Colonic mucosa (tissue), 4 donors: ENCODE measurements at regions not wholly inside any gene's neighbourhood (a gene's known extent, or its start where the extent isn't known, plus 50 kb on each side); places are given as distances from the start of the nearest gene placed in this dataset.

Experiments used
- DNase-seq: peaks from one replicate; pipeline ENCODE4 v3.0.0-alpha.2; 2020
- H3K27ac ChIP-seq: fragments of 200-600 bp; one replicate; pipeline ENCODE4 v1.8.0; 2021
- H3K27me3 ChIP-seq: fragments of 200-600 bp; one replicate; pipeline ENCODE4 v1.8.0; 2021
- H3K36me3 ChIP-seq: fragments of 200-600 bp; one replicate; pipeline ENCODE4 v1.8.0; 2021
- H3K4me1 ChIP-seq: fragments of 200-600 bp; one replicate; pipeline ENCODE4 v1.8.0; 2021; ENCODE audit warnings: mild to moderate bottlenecking
- H3K4me3 ChIP-seq: fragments of 200-600 bp; one replicate; pipeline ENCODE4 v1.8.0; 2021
- H3K9ac ChIP-seq, 2 donors: one replicate each; pipeline ENCODE4 v1.7.0; 2013; ENCODE audit warnings: control low read depth in 2 of 2, low read depth in 2 of 2, low read length in 2 of 2
- H3K9me3 ChIP-seq: fragments of 200-600 bp; one replicate; pipeline ENCODE4 v1.8.0; 2021
- intact Hi-C: fragments of 100-400 bp; cut with DNase I; formaldehyde crosslinking; loops from one replicate; pipeline ENCODE4 v1.14.1; 2022
- TF ChIP-seq, protein P1 (sequence below): fragments of 200-600 bp; IDR thresholded peaks from one replicate; pipeline ENCODE4 v1.8.0; 2022; ENCODE audit warnings: antibody characterized with exemption, mild to moderate bottlenecking
- donor health status: healthy.
- donor health status: DM: no; HTN: no; CAD: no.
- donor health status: DM: no; HTN: no; CAD: no.

DNA sequence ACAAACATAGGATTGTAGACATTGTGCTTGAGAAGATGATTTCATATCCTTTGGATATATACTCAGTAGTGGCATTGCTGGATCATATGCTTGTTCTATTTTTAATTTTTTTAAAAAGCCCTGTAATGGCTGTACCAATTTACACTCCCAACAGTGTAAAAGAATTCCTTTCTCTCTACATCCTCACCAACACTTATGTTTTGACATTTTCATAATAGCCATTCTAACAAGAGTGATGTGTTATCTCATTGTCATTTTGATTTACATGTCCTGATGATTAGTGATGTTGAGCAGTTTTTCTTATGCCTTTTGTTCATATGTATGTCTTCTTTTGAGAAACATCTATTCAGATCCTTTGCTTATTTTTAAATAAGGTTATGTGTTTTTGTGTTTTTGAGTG, 1039.2 kb upstream of the GOT2 start:
- H3K4me1 ChIP-seq: no peaks in the 10 kb centered on the region
- no peak for DNase-seq
- H3K9me3 ChIP-seq: no peaks in the 10 kb centered on the region
- TF ChIP-seq, protein P1, sequence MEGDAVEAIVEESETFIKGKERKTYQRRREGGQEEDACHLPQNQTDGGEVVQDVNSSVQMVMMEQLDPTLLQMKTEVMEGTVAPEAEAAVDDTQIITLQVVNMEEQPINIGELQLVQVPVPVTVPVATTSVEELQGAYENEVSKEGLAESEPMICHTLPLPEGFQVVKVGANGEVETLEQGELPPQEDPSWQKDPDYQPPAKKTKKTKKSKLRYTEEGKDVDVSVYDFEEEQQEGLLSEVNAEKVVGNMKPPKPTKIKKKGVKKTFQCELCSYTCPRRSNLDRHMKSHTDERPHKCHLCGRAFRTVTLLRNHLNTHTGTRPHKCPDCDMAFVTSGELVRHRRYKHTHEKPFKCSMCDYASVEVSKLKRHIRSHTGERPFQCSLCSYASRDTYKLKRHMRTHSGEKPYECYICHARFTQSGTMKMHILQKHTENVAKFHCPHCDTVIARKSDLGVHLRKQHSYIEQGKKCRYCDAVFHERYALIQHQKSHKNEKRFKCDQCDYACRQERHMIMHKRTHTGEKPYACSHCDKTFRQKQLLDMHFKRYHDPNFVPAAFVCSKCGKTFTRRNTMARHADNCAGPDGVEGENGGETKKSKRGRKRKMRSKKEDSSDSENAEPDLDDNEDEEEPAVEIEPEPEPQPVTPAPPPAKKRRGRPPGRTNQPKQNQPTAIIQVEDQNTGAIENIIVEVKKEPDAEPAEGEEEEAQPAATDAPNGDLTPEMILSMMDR: no peak
- H3K27ac ChIP-seq: no peak overlapping the region
- H3K4me3 ChIP-seq: no peak overlapping the region
- no peaks in the 10 kb centered on the region for H3K27me3 ChIP-seq
- H3K36me3 ChIP-seq: no peaks in the 10 kb centered on the region
- intact Hi-C loops: no loop called here
- no peak overlapping the region for H3K9ac ChIP-seq

DNA sequence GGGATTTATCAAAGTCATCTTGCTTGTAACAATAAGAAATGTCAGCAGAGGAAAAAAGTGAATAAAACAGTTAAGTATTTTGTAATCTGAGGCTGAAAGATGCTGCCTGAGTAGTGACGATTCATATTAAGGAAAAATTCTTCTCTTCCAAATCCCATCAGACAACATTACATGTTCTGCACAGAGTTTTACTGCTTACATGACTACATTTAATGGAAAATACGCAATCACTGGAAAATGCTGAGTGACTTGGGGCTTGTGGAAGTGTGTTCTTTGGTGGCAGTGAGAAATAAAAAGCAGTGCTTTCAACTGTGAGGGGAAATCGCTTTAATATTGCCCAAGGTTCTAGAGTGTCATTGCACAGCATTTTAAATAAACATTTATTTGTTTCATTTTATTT, 1025.2 kb upstream of the GOT2 start:
- H3K27me3 ChIP-seq: no peaks in the 10 kb centered on the region
- no peak overlapping the region for H3K27ac ChIP-seq
- H3K9ac ChIP-seq: no peak overlapping the region
- H3K9me3 ChIP-seq: no peaks in the 10 kb centered on the region
- H3K36me3 ChIP-seq: no peaks in the 10 kb centered on the region
- no peak overlapping the region for H3K4me3 ChIP-seq
- no peak for DNase-seq
- intact Hi-C loops: no loop called here
- TF ChIP-seq, protein P1: no peak
- H3K4me1 ChIP-seq: no peaks in the 10 kb centered on the region

DNA sequence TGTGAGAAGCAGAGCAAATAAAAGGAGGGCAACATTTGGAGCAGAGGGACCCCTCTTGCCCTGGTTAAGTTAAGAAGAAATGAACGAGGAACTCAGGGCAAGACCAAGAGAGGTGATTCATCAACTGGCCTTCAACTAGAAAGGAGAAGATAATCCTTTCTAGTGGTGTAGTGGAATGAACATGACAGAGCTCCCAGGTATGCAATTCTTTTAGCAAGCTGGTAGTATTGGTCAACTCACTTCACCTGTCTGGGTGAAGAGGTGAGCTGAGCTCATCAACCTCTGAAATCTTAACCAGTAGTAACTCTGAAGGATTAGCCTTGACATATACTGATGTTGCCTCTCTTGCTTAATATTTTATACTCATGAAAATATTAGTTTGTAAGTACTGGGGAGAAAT, 1024.7 kb upstream of the GOT2 start:
- TF ChIP-seq, protein P1: no peak
- H3K4me3 ChIP-seq: no peak overlapping the region
- H3K27me3 ChIP-seq: no peaks in the 10 kb centered on the region
- intact Hi-C loops: no loop called here
- H3K9me3 ChIP-seq: no peaks in the 10 kb centered on the region
- no peaks in the 10 kb centered on the region for H3K36me3 ChIP-seq
- H3K9ac ChIP-seq: no peak overlapping the region
- no peak for DNase-seq
- H3K27ac ChIP-seq: no peak overlapping the region
- no peaks in the 10 kb centered on the region for H3K4me1 ChIP-seq

DNA sequence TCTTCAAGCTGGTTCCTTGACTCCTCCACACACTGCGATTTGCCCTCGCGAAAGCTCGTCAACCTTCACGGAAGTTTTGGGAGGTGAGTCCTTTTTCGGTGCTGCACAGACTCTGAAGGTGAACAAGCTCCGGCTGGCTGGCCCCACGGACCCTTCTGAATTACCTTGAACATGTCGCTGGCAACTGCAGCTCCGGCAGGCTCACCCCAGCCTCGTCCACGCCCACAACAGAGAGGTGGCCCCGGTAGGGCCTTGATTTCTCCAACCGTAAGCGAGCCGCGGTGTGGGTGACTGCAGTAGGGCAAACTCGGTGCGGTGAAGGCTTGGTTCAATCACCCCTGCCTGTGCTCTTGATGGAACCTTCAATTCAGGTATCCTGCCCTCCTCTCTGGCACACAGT, 1020.7 kb upstream of the GOT2 start:
- no peak overlapping the region for H3K4me3 ChIP-seq
- no peak overlapping the region for H3K9ac ChIP-seq
- TF ChIP-seq, protein P1: no peak
- H3K4me1 ChIP-seq: no peaks in the 10 kb centered on the region
- no peaks in the 10 kb centered on the region for H3K9me3 ChIP-seq
- no peak overlapping the region for H3K27ac ChIP-seq
- intact Hi-C loops: no loop called here
- no peak for DNase-seq
- no peaks in the 10 kb centered on the region for H3K27me3 ChIP-seq
- no peaks in the 10 kb centered on the region for H3K36me3 ChIP-seq

DNA sequence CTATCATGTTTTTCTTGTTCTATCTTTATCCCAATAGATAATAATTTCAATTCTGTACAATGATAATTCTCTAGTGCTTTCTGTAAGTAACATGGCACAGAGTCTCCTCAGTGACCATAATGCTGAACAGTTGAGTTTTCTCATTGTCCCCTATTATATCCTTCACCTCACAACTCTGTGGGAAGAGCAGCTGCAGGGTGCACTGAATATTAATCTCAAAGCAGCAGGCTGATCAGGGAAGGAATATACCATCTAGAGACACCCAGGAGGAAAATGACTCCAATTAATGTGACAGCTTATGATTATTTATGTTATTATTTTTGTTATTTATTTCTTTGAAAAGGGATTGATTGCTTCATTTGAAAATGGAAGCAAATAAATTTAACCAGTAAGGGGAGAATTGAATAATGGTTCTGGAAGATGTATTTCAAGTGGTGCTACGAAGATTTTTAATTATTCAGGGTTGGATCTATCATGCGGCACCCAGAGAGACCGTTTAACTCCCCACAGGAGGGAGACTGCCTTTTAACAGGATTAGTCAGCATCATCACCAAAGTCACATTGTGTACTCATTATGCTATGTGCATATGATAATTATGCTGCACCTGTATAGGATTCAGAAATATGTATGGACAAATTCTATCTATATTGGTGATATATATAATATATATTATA, 1015.7 kb upstream of the GOT2 start:
- no peak overlapping the region for H3K27ac ChIP-seq
- TF ChIP-seq, protein P1: no peak

More for the DNA sequence above, 1015.7 kb upstream of the GOT2 start:
- DNase-seq: no peak
- intact Hi-C loops: no loop called here
- H3K4me3 ChIP-seq: no peak overlapping the region
- no peaks in the 10 kb centered on the region for H3K27me3 ChIP-seq
- H3K4me1 ChIP-seq: no peaks in the 10 kb centered on the region
- H3K9ac ChIP-seq: no peak overlapping the region
- no peaks in the 10 kb centered on the region for H3K36me3 ChIP-seq
- no peaks in the 10 kb centered on the region for H3K9me3 ChIP-seq
